GM21526 (cell line): ENCODE measurements at regions not wholly inside any gene's neighbourhood (a gene's known extent, or its start where the extent isn't known, plus 50 kb on each side); places are given as distances from the start of the nearest gene placed in this dataset.

Source experiments
- ATAC-seq: cut with Tn5 transposase; IDR thresholded peaks from one replicate; pipeline ENCODE4 v1.9.1; 2021; ENCODE audit warnings: moderate library complexity; ENCODE audit not compliant: unreplicated experiment, low FRiP score

GRCh38 chr10:125226823-125227222, 66.5 kb upstream of the CTBP2 start:
- no peak for ATAC-seq

GRCh38 chr10:125226005-125226404, 65.6 kb upstream of the CTBP2 start:
- ATAC-seq = no peak

GRCh38 chr10:125225051-125225450, 64.7 kb upstream of the CTBP2 start:
- no peak for ATAC-seq

- ATAC-seq = no peak
Measured at GRCh38 chr10:125222515-125223308, 62.3 kb upstream of the CTBP2 start.

- ATAC-seq = no peak
Measured at GRCh38 chr10:125221716-125222115, 61.4 kb upstream of the CTBP2 start.

GRCh38 chr10:125219776-125220175, 59.4 kb upstream of the CTBP2 start:
- ATAC-seq = no peak

- no peak for ATAC-seq
Measured at GRCh38 chr10:125218967-125219366, 58.6 kb upstream of the CTBP2 start.

- ATAC-seq = no peak
Measured at GRCh38 chr10:125217990-125218675, 57.8 kb upstream of the CTBP2 start.

GRCh38 chr10:125216861-125217260, 56.5 kb upstream of the CTBP2 start:
- no peak for ATAC-seq

GRCh38 chr10:125216309-125216708, 55.9 kb upstream of the CTBP2 start:
- ATAC-seq = no peak

GRCh38 chr10:125214283-125214570, 53.9 kb upstream of the CTBP2 start:
- ATAC-seq = no peak

GRCh38 chr10:125213541-125214282, 53.3 kb upstream of the CTBP2 start:
- ATAC-seq = no peak

GRCh38 chr10:125212150-125212809, 51.9 kb upstream of the CTBP2 start:
- no peak for ATAC-seq
